Astrocyte of the cerebellum (primary cell): ENCODE measurements at regions not wholly inside any gene's neighbourhood (a gene's known extent, or its start where the extent isn't known, plus 50 kb on each side); places are given as distances from the start of the nearest gene placed in this dataset.
"Not testable (repeated sequence)": the region's sequence is repeated elsewhere in the genome, so short reads cannot be mapped to it uniquely, and the experiment has no call there.

Experiments used
- DNase-seq: peaks from one replicate; pipeline ENCODE4 v3.0.0-alpha.2; 2011; ENCODE audit warnings: low read depth
- H3K4me3 ChIP-seq: 2 replicates; pipeline ENCODE4 v1.5.1; 2011; ENCODE audit warnings: mild to moderate bottlenecking, low read depth, low read length, moderate library complexity
- in situ Hi-C: cut with HindIII; loops from 2 replicates; pipeline ENCODE4 v1.10.0; 2017; ENCODE audit warnings: low sequenced_read_pairs
- TF ChIP-seq, protein P1 (sequence below): IDR thresholded peaks from 2 replicates; pipeline ENCODE4 v1.5.1; 2012; ENCODE audit warnings: low read length, low read depth, moderate library complexity, mild to moderate bottlenecking; ENCODE audit errors: missing control alignments

DNA sequence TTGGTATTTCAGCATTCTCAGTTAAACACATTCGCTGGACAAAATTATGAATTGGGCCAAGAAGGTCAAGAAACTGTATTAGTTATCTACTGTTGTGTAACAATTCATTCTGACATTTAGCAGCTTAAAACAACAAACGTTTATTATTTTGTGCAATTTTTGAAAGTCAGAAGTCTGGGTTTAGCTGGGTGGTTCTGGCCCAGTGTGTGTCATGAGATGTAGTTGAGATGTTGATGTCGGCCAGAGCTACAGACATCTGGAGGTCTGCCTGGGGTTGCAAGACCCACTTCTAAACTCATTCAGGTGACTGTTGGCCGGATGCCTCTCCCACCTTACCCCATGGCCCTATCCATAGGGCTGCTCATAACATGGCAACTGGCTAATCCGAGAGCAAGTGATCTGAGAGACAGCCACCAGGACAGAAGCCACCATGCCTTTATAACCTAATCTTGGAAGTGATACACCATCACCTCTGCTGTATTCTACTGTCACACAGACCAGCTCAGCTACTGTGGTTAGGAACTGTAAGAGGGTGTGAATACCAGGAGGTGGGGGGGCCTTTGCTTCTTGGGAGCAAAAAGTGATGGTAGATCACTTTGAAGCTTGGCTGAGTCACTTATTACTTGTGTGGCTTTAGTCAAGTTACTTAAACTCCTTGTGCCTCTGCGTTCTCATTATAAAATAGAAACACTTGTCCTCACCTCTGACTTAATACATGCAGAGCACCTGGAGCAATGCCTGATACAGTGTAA is 217.0 kb upstream of the MYLIP start:
- in situ Hi-C loops = no loop called here
- TF ChIP-seq, protein P1, sequence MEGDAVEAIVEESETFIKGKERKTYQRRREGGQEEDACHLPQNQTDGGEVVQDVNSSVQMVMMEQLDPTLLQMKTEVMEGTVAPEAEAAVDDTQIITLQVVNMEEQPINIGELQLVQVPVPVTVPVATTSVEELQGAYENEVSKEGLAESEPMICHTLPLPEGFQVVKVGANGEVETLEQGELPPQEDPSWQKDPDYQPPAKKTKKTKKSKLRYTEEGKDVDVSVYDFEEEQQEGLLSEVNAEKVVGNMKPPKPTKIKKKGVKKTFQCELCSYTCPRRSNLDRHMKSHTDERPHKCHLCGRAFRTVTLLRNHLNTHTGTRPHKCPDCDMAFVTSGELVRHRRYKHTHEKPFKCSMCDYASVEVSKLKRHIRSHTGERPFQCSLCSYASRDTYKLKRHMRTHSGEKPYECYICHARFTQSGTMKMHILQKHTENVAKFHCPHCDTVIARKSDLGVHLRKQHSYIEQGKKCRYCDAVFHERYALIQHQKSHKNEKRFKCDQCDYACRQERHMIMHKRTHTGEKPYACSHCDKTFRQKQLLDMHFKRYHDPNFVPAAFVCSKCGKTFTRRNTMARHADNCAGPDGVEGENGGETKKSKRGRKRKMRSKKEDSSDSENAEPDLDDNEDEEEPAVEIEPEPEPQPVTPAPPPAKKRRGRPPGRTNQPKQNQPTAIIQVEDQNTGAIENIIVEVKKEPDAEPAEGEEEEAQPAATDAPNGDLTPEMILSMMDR = no peak
- DNase-seq = no peak
- H3K4me3 ChIP-seq = no peak overlapping the region

DNA sequence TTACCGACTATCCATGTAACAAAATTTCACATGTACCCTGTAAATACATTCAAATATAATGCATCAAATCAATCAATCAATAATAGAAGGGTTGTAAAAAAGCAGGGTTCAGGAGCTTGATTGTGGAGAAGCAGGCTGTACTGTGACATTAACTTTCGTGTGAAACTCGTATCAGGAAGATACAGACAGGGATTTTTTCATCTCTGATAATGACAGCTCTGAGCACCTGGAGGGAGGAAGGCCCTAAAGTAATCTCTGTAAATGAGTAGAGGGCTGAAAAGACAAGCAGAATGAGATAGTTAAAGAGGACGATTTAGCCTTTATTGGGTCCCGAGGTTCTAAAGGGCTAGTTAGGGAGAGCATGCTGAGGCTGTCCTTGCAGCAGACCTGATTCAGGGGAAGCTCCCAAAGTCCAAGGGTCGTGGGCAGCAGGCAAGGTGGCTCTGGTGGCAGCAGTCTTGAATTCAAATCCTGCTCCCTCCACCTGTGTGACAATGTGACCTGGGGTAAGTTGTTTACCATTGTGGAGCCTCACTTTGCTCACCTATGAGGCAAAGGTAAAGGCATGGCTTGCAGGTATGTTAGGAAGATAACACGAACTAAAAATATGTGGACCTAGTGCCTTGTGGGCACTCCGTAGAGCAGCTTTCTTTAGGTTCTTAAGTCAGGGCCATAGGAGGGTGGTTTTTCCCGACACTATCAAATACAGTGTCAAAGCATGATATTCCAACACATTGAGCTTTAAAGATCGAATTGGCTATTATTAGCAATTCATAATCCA is 219.4 kb upstream of the MYLIP start:
- DNase-seq = no peak
- no peak overlapping the region for H3K4me3 ChIP-seq
- in situ Hi-C loops = no loop called here
- TF ChIP-seq, protein P1 = no peak

DNA sequence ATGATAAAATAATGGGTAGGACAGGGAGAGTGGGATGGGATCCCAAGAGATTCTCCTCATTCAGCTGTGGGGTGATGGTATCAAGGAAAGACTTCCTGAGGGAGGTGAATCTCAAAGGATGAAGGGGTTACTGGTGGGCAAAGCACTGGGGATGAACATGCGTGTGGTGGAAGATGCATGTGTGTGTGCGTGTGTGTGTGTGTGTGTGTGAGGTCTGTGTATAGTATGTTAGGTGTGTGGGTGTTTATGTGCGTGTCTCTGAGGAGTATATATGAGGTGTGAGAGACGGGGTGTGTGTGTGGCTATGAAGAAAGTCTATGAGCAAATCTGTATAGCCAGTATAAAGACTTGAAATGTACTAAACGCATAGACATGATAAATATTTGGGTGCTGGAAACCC is 220.0 kb upstream of the MYLIP start:
- in situ Hi-C loops = no loop called here
- DNase-seq = no peak
- no peak overlapping the region for H3K4me3 ChIP-seq
- TF ChIP-seq, protein P1 = no peak

DNA sequence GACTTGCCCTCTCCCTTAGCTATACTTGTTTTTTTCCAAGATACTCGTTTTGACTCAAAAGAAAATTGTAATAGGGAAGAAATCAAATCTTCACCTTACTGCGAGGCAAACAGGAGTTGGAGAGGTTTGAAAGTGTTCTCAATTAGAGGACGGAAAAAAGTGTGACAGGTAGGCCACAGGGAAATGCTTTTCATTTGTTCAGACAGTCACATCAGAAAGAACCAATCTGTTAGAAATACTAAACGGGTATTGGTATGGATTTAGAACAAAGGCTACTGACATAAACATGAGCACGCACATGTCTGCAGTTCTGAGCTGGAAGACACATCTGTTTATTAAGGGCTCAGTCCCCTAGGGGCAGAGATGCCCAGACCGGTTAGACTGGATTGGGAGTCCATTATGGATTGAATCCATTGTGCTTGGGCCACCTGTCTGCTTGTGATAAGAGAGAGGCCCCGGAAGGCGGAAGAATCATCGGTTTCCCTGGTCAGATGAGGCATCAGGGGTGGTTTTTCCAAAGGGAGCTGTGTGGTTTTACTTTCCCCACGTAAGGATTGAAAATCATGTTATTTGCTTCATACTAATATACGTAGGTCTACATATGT is 220.9 kb upstream of the MYLIP start:
- TF ChIP-seq, protein P1 = no peak
- in situ Hi-C loops = no loop called here
- no peak for DNase-seq
- no peak overlapping the region for H3K4me3 ChIP-seq

DNA sequence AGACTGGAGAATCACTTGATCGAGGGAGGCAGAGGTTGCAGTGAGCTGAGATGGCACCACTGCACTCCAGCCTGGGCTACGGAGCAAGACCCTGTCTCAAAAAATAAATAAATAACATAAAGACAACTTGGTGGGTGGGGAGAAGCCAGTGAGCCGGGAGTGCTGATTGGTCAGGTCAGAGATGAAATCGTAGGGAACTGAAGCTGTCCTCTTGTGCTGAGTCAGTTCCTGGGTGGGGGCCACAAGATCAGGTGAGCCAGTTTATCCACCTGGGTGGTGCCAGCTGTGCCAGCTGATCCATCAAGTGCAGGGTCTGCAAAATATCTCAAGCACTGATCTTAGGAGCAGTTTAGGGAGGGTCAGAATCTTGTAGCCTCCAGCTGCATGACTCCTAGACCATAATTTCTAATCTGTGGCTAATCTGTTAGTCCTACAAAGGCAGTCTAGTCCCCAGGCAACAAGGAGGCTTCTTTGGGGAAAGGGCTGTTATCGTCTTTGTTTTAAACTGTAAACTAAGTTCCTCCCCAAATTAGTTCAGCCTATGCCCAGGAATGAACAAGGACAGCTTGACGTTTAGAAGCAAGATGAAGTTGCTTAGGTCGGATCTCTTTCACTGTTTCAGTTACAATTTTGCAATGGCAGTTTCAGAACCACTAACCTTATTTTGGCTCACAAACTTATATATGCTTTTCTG is 221.5 kb upstream of the MYLIP start:
- DNase-seq, H3K4me3 ChIP-seq, in situ Hi-C loops: not testable (repeated sequence)

DNA sequence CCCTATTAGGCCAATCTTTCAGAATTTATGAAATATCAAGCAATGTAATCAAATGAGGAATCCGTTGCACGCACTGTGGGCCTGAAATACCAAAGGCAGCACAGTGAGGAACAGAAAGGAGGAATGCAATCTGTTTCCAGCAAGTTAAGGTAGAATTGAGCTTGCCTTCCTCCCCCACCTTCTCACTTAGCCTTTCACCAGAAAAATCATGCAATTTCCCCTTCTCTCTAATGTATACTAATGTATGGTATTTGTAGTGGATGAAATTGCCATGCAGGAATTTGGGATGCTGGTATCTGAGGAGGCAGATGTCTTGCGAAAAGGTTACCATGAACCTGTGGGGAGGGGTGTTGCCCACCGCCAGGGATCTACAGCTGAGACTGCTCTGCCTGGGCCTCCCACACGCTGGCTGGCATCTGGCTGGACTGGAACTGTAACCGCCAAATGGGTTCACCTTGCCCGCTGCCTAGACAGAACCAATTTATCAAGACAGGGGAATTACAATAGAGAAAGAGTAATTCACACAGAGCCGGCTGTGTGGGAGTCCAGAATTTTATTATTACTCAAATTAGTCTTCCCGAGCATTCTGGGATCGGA is 222.4 kb upstream of the MYLIP start:
- in situ Hi-C loops = no loop called here
- DNase-seq = no peak
- H3K4me3 ChIP-seq = no peak overlapping the region
- TF ChIP-seq, protein P1 = no peak
